Posterior cingulate gyrus (tissue), 11 donors: ENCODE measurements at regions not wholly inside any gene's neighbourhood (a gene's known extent, or its start where the extent isn't known, plus 50 kb on each side); places are given as distances from the start of the nearest gene placed in this dataset.

Experiments
- DNase-seq, 10 donors: peaks; one replicate each; pipeline versions ENCODE4 v3.0.0 to v3.0.0-alpha.2; 2020 to 2021; ENCODE audit warnings: mixed read lengths in 3 of 10
- intact Hi-C: fragments of 100-400 bp; cut with DNase I; formaldehyde crosslinking; loops from one replicate; pipeline ENCODE4 v1.15.1; 2023

- intact Hi-C loops: no loop called here
- DNase-seq: no peak
Observed at GRCh38 chr6:93806409-93807270, 387.3 kb upstream of the EPHA7 start.

- intact Hi-C loops: no loop called here
- no peak for DNase-seq
Observed at GRCh38 chr6:93801101-93801847, 381.9 kb upstream of the EPHA7 start.

GRCh38 chr6:93799226-93799625 is 379.9 kb upstream of the EPHA7 start:
- DNase-seq: no peak
- intact Hi-C loops: no loop called here

GRCh38 chr6:93794166-93794565 is 374.8 kb upstream of the EPHA7 start:
- no peak for DNase-seq
- intact Hi-C loops: no loop called here

- DNase-seq: no peak
- intact Hi-C loops: no loop called here
Observed at GRCh38 chr6:93792746-93793145, 373.4 kb upstream of the EPHA7 start.

GRCh38 chr6:93790981-93791380 is 371.6 kb upstream of the EPHA7 start:
- intact Hi-C loops: no loop called here
- no peak for DNase-seq

GRCh38 chr6:93789532-93789931 is 370.2 kb upstream of the EPHA7 start:
- intact Hi-C loops: no loop called here

GRCh38 chr6:93787841-93788240 is 368.5 kb upstream of the EPHA7 start:
- DNase-seq: no peak
- intact Hi-C loops: no loop called here

More at GRCh38 chr6:93789532-93789931, 370.2 kb upstream of the EPHA7 start:
- DNase-seq: no peak

GRCh38 chr6:93786474-93787330 is 367.3 kb upstream of the EPHA7 start:
- DNase-seq: no peak
- intact Hi-C loops: no loop called here

GRCh38 chr6:93785694-93786030 is 366.3 kb upstream of the EPHA7 start:
- DNase-seq: no peak
- intact Hi-C loops: no loop called here

GRCh38 chr6:93784794-93785693 is 365.7 kb upstream of the EPHA7 start:
- no peak for DNase-seq
- intact Hi-C loops: no loop called here

- DNase-seq: peak in 3 of 10 donors; percentile 23 to 75 (median 59)
- intact Hi-C loops: no loop called here
Observed at GRCh38 chr6:93779086-93779841, 359.9 kb upstream of the EPHA7 start.

GRCh38 chr6:93759190-93759589 is 339.8 kb upstream of the EPHA7 start:
- intact Hi-C loops: no loop called here
- DNase-seq: no peak

GRCh38 chr6:93751969-93752368 is 332.6 kb upstream of the EPHA7 start:
- no peak for DNase-seq
- intact Hi-C loops: no loop called here

GRCh38 chr6:93749930-93750329 is 330.6 kb upstream of the EPHA7 start:
- DNase-seq: no peak

GRCh38 chr6:93749191-93749590 is 329.8 kb upstream of the EPHA7 start:
- intact Hi-C loops: no loop called here
- no peak for DNase-seq

More at GRCh38 chr6:93749930-93750329, 330.6 kb upstream of the EPHA7 start:
- intact Hi-C loops: no loop called here

- intact Hi-C loops: no loop called here
- no peak for DNase-seq
Observed at GRCh38 chr6:93746892-93747291, 327.5 kb upstream of the EPHA7 start.

GRCh38 chr6:93745306-93745705 is 325.9 kb upstream of the EPHA7 start:
- DNase-seq: no peak

GRCh38 chr6:93735099-93735498 is 315.7 kb upstream of the EPHA7 start:
- intact Hi-C loops: no loop called here
- DNase-seq: no peak

More at GRCh38 chr6:93745306-93745705, 325.9 kb upstream of the EPHA7 start:
- intact Hi-C loops: no loop called here
